ENCODE measurements at regions not wholly inside any gene's neighbourhood (a gene's known extent, or its start where the extent isn't known, plus 50 kb on each side); places are given as distances from the start of the nearest gene placed in this dataset.

- Histone ChIP-seq H3K9ac (ENCODE audit: low read depth in 1 of 2, low read length in 2 of 2) (no peak overlapping the region), H3K27me3 (ENCODE audit: control insufficient read depth in 4 of 4, insufficient read depth in 4 of 4, low read length in 3 of 4) (no peaks in the 10 kb centered on the region), H3K27ac (ENCODE audit: low read depth in 1 of 2, low read length in 2 of 2) (no peak overlapping the region), H3K9me3 (ENCODE audit: control insufficient read depth in 4 of 4, low read length in 3 of 4) (no peaks in the 10 kb centered on the region), H3K36me3 (ENCODE audit: control insufficient read depth in 4 of 4, insufficient read depth in 3 of 4, low read depth in 1 of 4, low read length in 3 of 4) (no peaks in the 10 kb centered on the region), H3K4me3 (ENCODE audit: low read depth in 1 of 3, low read length in 3 of 3) (no peak overlapping the region), H3K4me1 (ENCODE audit: control insufficient read depth in 4 of 4, insufficient read depth in 4 of 4, low read length in 3 of 4) (peaks cover 2 to 20% (median 13%) of the 10 kb centered on the region in 4 donors)
- 75% methylated on average over 1 of the region's 1 CpG for WGBS
- TF ChIP-seq GABPA (IDR thresholded peaks at IDR 0.05 in 1 of 2, conservative IDR thresholded peaks at IDR 0.05 in 1 of 2), result no peak
- TF ChIP-seq RAD21 (IDR thresholded peaks at IDR 0.05), result no peak
- TF ChIP-seq YY1 (IDR thresholded peaks at IDR 0.05), result no peak
- TF ChIP-seq ZBTB33 (IDR thresholded peaks at IDR 0.05), result no peak
- no peak for TF ChIP-seq MAX (IDR thresholded peaks at IDR 0.05)
- no peak for TF ChIP-seq FOXA2 (IDR thresholded peaks at IDR 0.05)
- no peak for TF ChIP-seq ATF3 (IDR thresholded peaks at IDR 0.05)
- no peak for TF ChIP-seq NR2F2 (IDR thresholded peaks at IDR 0.05)
- no peak for DNase-seq (ENCODE audit: low spot score)
Measured at GRCh38 chr2:64862623-64863022, 126.6 kb upstream of the SLC1A4 start.

- Histone ChIP-seq H3K4me1 (ENCODE audit: control insufficient read depth in 4 of 4, insufficient read depth in 4 of 4, low read length in 3 of 4) (peaks cover 2 to 17% (median 13%) of the 10 kb centered on the region in 4 donors), H3K4me3 (ENCODE audit: low read depth in 1 of 3, low read length in 3 of 3) (no peak overlapping the region), H3K9me3 (ENCODE audit: control insufficient read depth in 4 of 4, low read length in 3 of 4) (no peaks in the 10 kb centered on the region), H3K27me3 (ENCODE audit: control insufficient read depth in 4 of 4, insufficient read depth in 4 of 4, low read length in 3 of 4) (no peaks in the 10 kb centered on the region), H3K9ac (ENCODE audit: low read depth in 1 of 2, low read length in 2 of 2) (no peak overlapping the region), H3K27ac (ENCODE audit: low read depth in 1 of 2, low read length in 2 of 2) (no peak overlapping the region), H3K36me3 (ENCODE audit: control insufficient read depth in 4 of 4, insufficient read depth in 3 of 4, low read depth in 1 of 4, low read length in 3 of 4) (no peaks in the 10 kb centered on the region)
- TF ChIP-seq ATF3 (IDR thresholded peaks at IDR 0.05) (no peak), YY1 (IDR thresholded peaks at IDR 0.05) (no peak), FOXA1 (IDR thresholded peaks at IDR 0.05) (no peak), GABPA (IDR thresholded peaks at IDR 0.05 in 1 of 2, conservative IDR thresholded peaks at IDR 0.05 in 1 of 2) (no peak), ZBTB33 (IDR thresholded peaks at IDR 0.05) (no peak), RXRA (IDR thresholded peaks at IDR 0.05) (no peak), NR2F2 (IDR thresholded peaks at IDR 0.05) (no peak)
- no peak for DNase-seq (ENCODE audit: low spot score)
- WGBS, result 91% methylated on average over 4 of the region's 4 CpGs
Measured at GRCh38 chr2:64863097-64863820, 125.9 kb upstream of the SLC1A4 start.

Measured in liver (tissue), 7 donors.